PC-3 (cell line): ENCODE measurements at regions not wholly inside any gene's neighbourhood (a gene's known extent, or its start where the extent isn't known, plus 50 kb on each side); places are given as distances from the start of the nearest gene placed in this dataset.
"Not testable (repeated sequence)": the region's sequence is repeated elsewhere in the genome, so short reads cannot be mapped to it uniquely, and the experiment has no call there.

ENCODE experiments used
- ATAC-seq: fragments of 200-7000 bp; cut with Tn5 transposase; 2 replicates; pipeline ENCODE4 v1.9.1; 2020; ENCODE audit warnings: mild to moderate bottlenecking, moderate library complexity
- BruUV-seq: library from RNA; stranded (reverse); fragments of 400-500 nt; replicated peaks from 2 replicates; lab custom pipeline; 2021; lab: Mats Ljungman, UMichigan
- CTCF ChIA-PET: fragments of 300-600 bp; sonication (Branson Sonifier 250); formaldehyde crosslinking; loops from one replicate; lab custom pipeline; 2022; ENCODE audit warnings: antibody characterized with exemption; lab: Charles Lee
- POLR2A ChIA-PET: fragments of 300-600 bp; sonication (Branson Sonifier 250); formaldehyde crosslinking; loops from one replicate; lab custom pipeline; 2022; ENCODE audit warnings: antibody characterized with exemption; ENCODE audit not compliant: unreplicated experiment; lab: Charles Lee
- DNase-seq: peaks from one replicate; pipeline ENCODE4 v3.0.0-alpha.2; 2015
- H2AFZ ChIP-seq: fragments of 300-600 bp; sonication (generic); 2 replicates; pipeline ENCODE4 v1.6.0; 2016; ENCODE audit warnings: antibody characterized with exemption, low read length
- H3F3A ChIP-seq: fragments of 300-600 bp; sonication (generic); one replicate; pipeline ENCODE4 v1.6.0; 2017; ENCODE audit warnings: antibody characterized with exemption, low read length, control low read depth, mild to moderate bottlenecking; ENCODE audit not compliant: unreplicated experiment
- H3K27ac ChIP-seq: fragments of 300-600 bp; sonication (generic); 2 replicates; pipeline ENCODE4 v1.5.1; 2016; ENCODE audit warnings: mild to moderate bottlenecking, low read length
- H3K27me3 ChIP-seq: fragments of 300-600 bp; sonication (generic); 2 replicates; pipeline ENCODE4 v1.6.1; 2016; ENCODE audit warnings: low read length, mixed read lengths
- H3K36me3 ChIP-seq: fragments of 300-600 bp; sonication (generic); 2 replicates; pipeline ENCODE4 v1.6.1; 2016; ENCODE audit warnings: low read depth, mixed run types, low read length, mixed read lengths
- H3K4me1 ChIP-seq: fragments of 300-600 bp; sonication (generic); 2 replicates; pipeline ENCODE4 v1.5.1; 2016; ENCODE audit warnings: low read length; ENCODE audit not compliant: insufficient read depth
- H3K4me2 ChIP-seq: fragments of 300-600 bp; sonication (generic); 2 replicates; pipeline ENCODE4 v1.6.0; 2016; ENCODE audit warnings: low read length
- H3K4me3 ChIP-seq: fragments of 300-600 bp; sonication (generic); 2 replicates; pipeline ENCODE4 v1.5.1; 2016; ENCODE audit warnings: mild to moderate bottlenecking, low read length, mixed read lengths
- H3K79me2 ChIP-seq: fragments of 300-600 bp; sonication (generic); 2 replicates; pipeline ENCODE4 v1.6.1; 2017; ENCODE audit warnings: low read length, mixed read lengths
- H3K9ac ChIP-seq: fragments of 300-600 bp; sonication (generic); 2 replicates; pipeline ENCODE4 v1.6.0; 2016; ENCODE audit warnings: mild to moderate bottlenecking, low read length
- H3K9me2 ChIP-seq: fragments of 300-600 bp; sonication (generic); replicated peaks from 2 replicates; pipeline ENCODE4 v1.6.1; 2016; ENCODE audit warnings: mixed run types, low read length, mixed read lengths
- H3K9me3 ChIP-seq: fragments of 300-600 bp; sonication (generic); 2 replicates; pipeline ENCODE4 v1.6.1; 2016; ENCODE audit warnings: low read length, mixed read lengths
- H4K20me1 ChIP-seq: fragments of 300-600 bp; sonication (generic); 2 replicates; pipeline ENCODE4 v1.6.1; 2016; ENCODE audit warnings: low read length, mixed read lengths
- CTCF ChIP-seq: fragments of 300-600 bp; sonication (generic); conservative IDR thresholded peaks from 2 replicates; pipeline ENCODE4 v1.5.1; 2017; ENCODE audit warnings: antibody characterized with exemption, low read depth, mild to moderate bottlenecking, low read length
- EZH2 ChIP-seq: fragments of 300-600 bp; sonication (generic); IDR thresholded peaks from one replicate; pipeline ENCODE4 v1.6.1; 2017; ENCODE audit warnings: antibody characterized with exemption, mild to moderate bottlenecking, low read length; ENCODE audit not compliant: unreplicated experiment
- EZH2phosphoT487 ChIP-seq: fragments of 300-600 bp; sonication (generic); IDR thresholded peaks from 2 replicates; pipeline ENCODE4 v1.6.1; 2018; ENCODE audit warnings: mild to moderate bottlenecking, antibody characterized with exemption, low read length, borderline replicate concordance
- intact Hi-C: fragments of 100-400 bp; cut with micrococcal nuclease; formaldehyde crosslinking; loops from 2 replicates; pipeline ENCODE4 v1.9.0; 2023

GRCh38 chr15:53013329-53013728 lies 223.2 kb upstream of the ONECUT1 start:
- no peaks in the 10 kb centered on the region for H3K9me3 ChIP-seq
- no peak overlapping the region for H2AFZ ChIP-seq
- no peak overlapping the region for H3K9ac ChIP-seq
- no peak overlapping the region for H3K4me2 ChIP-seq
- H4K20me1 ChIP-seq: no peaks in the 10 kb centered on the region
- H3K27ac ChIP-seq: no peak overlapping the region
- DNase-seq: no peak
- BruUV-seq: no TSS peak
- ChIA-PET CTCF (no interaction called here), POLR2A (no interaction called here)
- H3K9me2 ChIP-seq: no peaks in the 10 kb centered on the region
- no peak for ATAC-seq
- no peaks in the 10 kb centered on the region for H3K79me2 ChIP-seq
- no peaks in the 10 kb centered on the region for H3K27me3 ChIP-seq
- H3K36me3 ChIP-seq: no peaks in the 10 kb centered on the region
- no peaks in the 10 kb centered on the region for H3K4me1 ChIP-seq
- no peak for TF ChIP-seq EZH2
- TF ChIP-seq CTCF: no peak
- no peak for TF ChIP-seq EZH2phosphoT487
- intact Hi-C loops: no loop called here
- no peaks in the 10 kb centered on the region for H3F3A ChIP-seq
- H3K4me3 ChIP-seq: no peak overlapping the region

- H3K36me3 ChIP-seq, POLR2A ChIA-PET, H3K9me2 ChIP-seq, H3K27me3 ChIP-seq, DNase-seq, H3K9me3 ChIP-seq, intact Hi-C loops, H3K9ac ChIP-seq, H3K4me3 ChIP-seq, H3K27ac ChIP-seq, H4K20me1 ChIP-seq, ATAC-seq, H3K4me2 ChIP-seq, BruUV-seq, H3K4me1 ChIP-seq, H3F3A ChIP-seq, H3K79me2 ChIP-seq, CTCF ChIA-PET, H2AFZ ChIP-seq: not testable (repeated sequence)
Measured at GRCh38 chr15:53011779-53012178, 221.6 kb upstream of the ONECUT1 start.

- Histone ChIP-seq H3F3A (no peaks in the 10 kb centered on the region), H3K36me3 (no peaks in the 10 kb centered on the region), H2AFZ (no peak overlapping the region), H3K9ac (no peak overlapping the region), H3K27me3 (no peaks in the 10 kb centered on the region), H3K79me2 (no peaks in the 10 kb centered on the region), H3K9me3 (no peaks in the 10 kb centered on the region), H4K20me1 (no peaks in the 10 kb centered on the region), H3K27ac (no peak overlapping the region), H3K4me1 (no peaks in the 10 kb centered on the region), H3K4me2 (no peak overlapping the region), H3K4me3 (no peak overlapping the region), H3K9me2 (no peaks in the 10 kb centered on the region)
- TF ChIP-seq CTCF (no peak), EZH2phosphoT487 (no peak), EZH2 (no peak)
- no TSS peak for BruUV-seq
- ChIA-PET POLR2A (no interaction called here), CTCF (no interaction called here)
- DNase-seq (no peak), ATAC-seq (no peak)
- intact Hi-C loops: no loop called here
Measured at GRCh38 chr15:53009093-53009492, 219.0 kb upstream of the ONECUT1 start.
